ENCODE measurements at regions not wholly inside any gene's neighbourhood (a gene's known extent, or its start where the extent isn't known, plus 50 kb on each side); places are given as distances from the start of the nearest gene placed in this dataset.

GRCh38 chr20:39181490-39181889 is 219.3 kb downstream of the DHX35 start:
- no peak for DNase-seq (ENCODE audit: insufficient read length, low spot score)
- TF ChIP-seq POLR2A (IDR thresholded peaks at IDR 0.05; ENCODE audit: low read depth, low read length) = no peak
- no peak for FAIRE-seq

- TF ChIP-seq POLR2A (IDR thresholded peaks at IDR 0.05; ENCODE audit: low read depth, low read length) = no peak
- no peak for DNase-seq (ENCODE audit: insufficient read length, low spot score)
- FAIRE-seq = no peak
These were observed 214.3 kb downstream of the DHX35 start for GRCh38 chr20:39176457-39176856.

DNA sequence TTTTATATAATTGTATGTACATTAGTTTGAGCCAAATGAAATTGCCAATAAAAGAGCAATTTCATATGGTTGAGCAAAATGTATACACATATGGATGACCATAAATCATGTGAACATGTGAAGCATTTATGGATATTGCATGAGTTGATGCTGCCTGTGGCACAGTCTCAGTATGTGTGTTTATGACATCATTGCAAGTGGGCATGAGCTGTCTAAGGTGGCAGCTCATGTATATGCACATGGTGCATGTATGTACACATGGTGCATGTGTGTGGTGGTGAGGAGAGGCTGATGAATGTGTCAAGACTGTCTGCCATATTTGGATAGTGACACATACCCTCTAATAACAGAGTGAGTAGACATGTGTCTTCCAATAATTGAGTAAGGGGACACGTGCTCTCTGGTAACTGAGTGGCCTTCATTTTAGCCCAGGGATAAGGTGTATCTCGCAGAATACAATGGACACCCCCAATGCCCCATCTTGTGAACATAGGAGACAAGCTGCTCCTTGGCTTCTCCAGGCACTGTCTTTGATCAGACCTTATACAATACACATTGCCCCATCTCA is 208.8 kb downstream of the DHX35 start:
- no peak for DNase-seq (ENCODE audit: insufficient read length, low spot score)
- no peak for FAIRE-seq
- no peak for TF ChIP-seq POLR2A (IDR thresholded peaks at IDR 0.05; ENCODE audit: low read depth, low read length)

DNA sequence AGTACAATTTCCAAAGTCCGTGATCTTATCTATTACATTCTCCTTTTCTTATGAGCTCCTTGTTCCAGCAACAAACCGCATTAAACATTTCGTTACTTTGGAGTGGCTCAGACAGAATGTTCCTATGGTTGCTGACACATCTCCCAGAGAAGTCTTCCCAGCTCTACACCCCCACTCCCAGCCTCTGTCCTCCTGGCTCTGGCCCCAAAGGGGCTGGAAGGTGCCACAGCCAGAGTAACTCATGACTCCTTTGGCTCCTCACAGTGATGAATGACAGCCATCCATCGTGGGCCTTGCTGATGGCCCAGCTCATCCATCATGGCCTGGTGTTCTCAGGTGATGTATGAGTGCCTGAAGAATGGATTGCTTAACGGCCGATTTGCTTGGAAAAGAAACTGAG is 203.0 kb downstream of the DHX35 start:
- FAIRE-seq (no peak), DNase-seq (ENCODE audit: insufficient read length, low spot score) (no peak)
- no peak for TF ChIP-seq POLR2A (IDR thresholded peaks at IDR 0.05; ENCODE audit: low read depth, low read length)

GRCh38 chr20:39164642-39165041 is 202.5 kb downstream of the DHX35 start:
- no peak for TF ChIP-seq POLR2A (IDR thresholded peaks at IDR 0.05; ENCODE audit: low read depth, low read length)
- DNase-seq (ENCODE audit: insufficient read length, low spot score) = no peak
- FAIRE-seq = no peak

- no peak for TF ChIP-seq POLR2A (IDR thresholded peaks at IDR 0.05; ENCODE audit: low read depth, low read length)
- FAIRE-seq (no peak), DNase-seq (ENCODE audit: insufficient read length, low spot score) (no peak)
These were observed 201.8 kb downstream of the DHX35 start for GRCh38 chr20:39163993-39164392.

DNA sequence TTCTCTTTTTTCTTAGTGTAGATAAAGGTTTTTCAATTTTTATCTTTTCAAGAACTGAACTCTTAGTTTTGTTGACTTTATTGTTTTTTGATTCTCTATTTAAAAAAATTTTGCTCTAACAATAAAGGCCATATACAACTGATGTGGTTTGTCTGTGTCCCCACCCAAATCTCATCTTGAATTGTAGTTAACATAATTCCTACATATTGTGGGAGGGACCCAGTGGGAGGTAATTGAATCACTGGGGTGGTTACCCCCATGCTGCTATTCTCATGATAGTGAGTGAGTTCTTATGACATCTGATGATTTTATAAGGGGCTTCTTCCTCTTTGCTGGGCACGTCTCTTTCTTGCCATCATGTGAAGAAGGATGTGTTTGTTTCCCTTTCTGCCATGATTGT is 199.8 kb downstream of the DHX35 start:
- DNase-seq (ENCODE audit: insufficient read length, low spot score) = no peak
- no peak for TF ChIP-seq POLR2A (IDR thresholded peaks at IDR 0.05; ENCODE audit: low read depth, low read length)

DNA sequence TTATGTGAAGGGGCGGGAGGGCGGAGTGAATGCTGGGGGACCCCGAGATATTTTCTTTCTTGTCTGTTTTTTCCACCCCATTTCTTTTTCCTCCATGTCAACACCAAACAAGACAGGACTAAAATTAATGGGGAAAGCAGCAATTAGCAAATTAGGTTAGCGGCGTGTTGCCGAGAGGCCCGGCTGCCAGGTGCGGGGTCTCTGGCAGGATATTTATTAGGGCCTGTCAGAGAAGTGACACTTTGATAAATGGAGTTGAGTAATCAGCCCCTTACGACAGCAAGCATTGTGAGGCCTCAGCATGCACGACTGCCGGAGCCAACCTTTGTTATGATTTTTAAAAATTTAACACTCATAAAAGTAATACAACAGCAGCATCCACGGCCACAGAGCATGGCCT is 193.8 kb downstream of the DHX35 start:
- no peak for DNase-seq (ENCODE audit: insufficient read length, low spot score)
- FAIRE-seq = no peak
- no peak for TF ChIP-seq POLR2A (IDR thresholded peaks at IDR 0.05; ENCODE audit: low read depth, low read length)

More for the DNA sequence above, 199.8 kb downstream of the DHX35 start:
- FAIRE-seq = no peak

GRCh38 chr20:39152742-39153141 is 190.6 kb downstream of the DHX35 start:
- DNase-seq (ENCODE audit: insufficient read length, low spot score) = no peak
- no peak for FAIRE-seq
- no peak for TF ChIP-seq POLR2A (IDR thresholded peaks at IDR 0.05; ENCODE audit: low read depth, low read length)

DNA sequence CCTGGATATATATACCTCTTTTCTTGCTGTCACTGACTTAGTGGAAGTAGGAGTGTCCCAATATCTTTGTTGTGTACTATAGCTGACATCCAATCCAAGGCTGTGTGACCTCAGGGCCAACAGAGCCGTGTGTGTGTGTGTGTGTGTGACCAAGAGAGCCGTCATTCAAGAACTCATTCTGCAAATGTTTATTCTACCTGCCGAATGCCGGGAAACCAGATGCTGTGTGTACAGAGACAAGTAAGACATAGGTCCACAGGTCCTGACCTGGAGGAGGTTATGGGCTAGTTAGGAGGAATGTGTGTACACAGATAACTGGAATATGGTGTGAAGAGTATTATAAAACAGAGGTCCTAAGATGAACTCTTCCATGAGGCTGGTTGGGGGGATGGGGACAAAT is 190.0 kb downstream of the DHX35 start:
- DNase-seq (ENCODE audit: insufficient read length, low spot score) (no peak), FAIRE-seq (no peak)
- TF ChIP-seq POLR2A (IDR thresholded peaks at IDR 0.05; ENCODE audit: low read depth, low read length) = no peak

- no peak for FAIRE-seq
- no peak for DNase-seq (ENCODE audit: insufficient read length, low spot score)
- TF ChIP-seq POLR2A (IDR thresholded peaks at IDR 0.05; ENCODE audit: low read depth, low read length) = no peak
These were observed 188.4 kb downstream of the DHX35 start for GRCh38 chr20:39150501-39150900.

- DNase-seq (ENCODE audit: insufficient read length, low spot score) (no peak), FAIRE-seq (no peak)
- no peak for TF ChIP-seq POLR2A (IDR thresholded peaks at IDR 0.05; ENCODE audit: low read depth, low read length)
These were observed 184.2 kb downstream of the DHX35 start for GRCh38 chr20:39146394-39146793.

DNA sequence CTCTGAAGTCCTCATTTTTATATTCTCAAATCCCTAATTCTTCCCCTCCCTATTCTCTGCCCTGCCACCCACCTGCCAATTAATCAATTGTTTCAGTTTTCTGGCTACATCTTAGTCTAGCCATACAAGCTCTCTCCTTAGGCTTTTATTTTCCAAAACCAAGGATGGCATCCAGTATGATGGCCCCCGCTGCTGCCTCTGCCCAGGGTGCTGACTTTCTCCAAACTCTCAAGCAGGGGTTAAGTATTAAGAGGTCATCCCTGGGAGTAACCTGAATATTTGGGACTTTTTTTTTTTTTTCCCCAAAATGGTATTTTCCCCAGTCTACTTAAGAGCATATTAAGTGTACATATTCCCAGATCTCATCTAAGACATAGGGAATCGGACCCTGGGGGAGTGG is 183.8 kb downstream of the DHX35 start:
- FAIRE-seq (no peak), DNase-seq (ENCODE audit: insufficient read length, low spot score) (no peak)
- no peak for TF ChIP-seq POLR2A (IDR thresholded peaks at IDR 0.05; ENCODE audit: low read depth, low read length)

DNA sequence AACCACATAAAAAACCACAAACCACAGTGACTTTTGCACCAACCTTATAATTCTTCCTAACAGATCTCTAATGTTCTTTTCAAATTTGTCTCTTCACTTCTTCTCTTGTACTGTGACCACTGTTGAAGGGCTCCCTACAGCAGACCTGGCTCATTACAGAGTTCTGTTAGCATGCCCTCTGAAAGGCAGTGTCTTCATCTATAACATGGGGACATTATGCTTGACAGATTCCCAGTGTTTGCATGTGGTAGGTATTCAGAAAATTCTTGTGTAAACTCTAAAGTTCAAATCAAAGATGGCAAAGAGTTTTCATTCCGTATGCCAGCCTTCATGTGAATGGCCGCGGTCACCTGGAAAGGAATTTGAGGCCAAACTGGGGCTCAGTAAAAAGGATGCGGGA is 182.6 kb downstream of the DHX35 start:
- DNase-seq (ENCODE audit: insufficient read length, low spot score) = no peak
- FAIRE-seq = no peak
- TF ChIP-seq POLR2A (IDR thresholded peaks at IDR 0.05; ENCODE audit: low read depth, low read length) = no peak

DNA sequence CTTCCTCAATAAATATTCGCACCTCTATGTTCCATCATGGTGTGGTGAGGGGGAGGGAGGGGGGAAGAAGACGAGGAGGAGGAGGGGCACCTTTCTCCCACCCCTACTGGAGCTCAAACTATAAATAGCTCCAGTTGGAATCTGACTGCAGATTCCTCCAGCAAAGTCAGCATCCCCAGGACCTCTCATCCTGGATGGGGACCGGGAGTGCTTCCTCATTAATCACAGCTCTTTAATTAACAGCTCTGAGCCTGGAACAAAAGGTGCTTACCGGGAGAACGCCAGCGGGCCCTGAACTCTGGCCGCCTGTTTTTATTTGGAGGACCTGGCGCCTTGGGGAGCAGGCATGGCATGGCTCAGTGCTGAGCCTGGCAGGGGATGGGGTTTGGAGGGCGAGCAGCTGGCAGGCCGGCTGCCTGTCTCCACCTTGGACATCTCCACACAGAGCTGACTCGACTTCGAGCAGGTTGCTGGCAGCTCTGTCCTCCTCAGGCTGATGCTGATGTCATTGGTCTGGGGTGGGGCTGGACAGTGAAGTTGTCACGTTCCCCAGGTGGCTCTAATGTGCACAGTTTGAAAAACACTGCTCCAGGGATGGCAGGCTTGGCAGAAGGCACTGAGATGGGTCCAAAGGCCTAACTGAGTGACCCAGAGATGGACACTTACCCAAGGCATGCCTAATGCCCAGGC is 180.4 kb downstream of the DHX35 start:
- DNase-seq (ENCODE audit: insufficient read length, low spot score) (no peak), FAIRE-seq (no peak)
- TF ChIP-seq POLR2A (IDR thresholded peaks at IDR 0.05; ENCODE audit: low read depth, low read length) = no peak

Data from H54 (cell line).